ENCODE measurements at regions not wholly inside any gene's neighbourhood (a gene's known extent, or its start where the extent isn't known, plus 50 kb on each side); places are given as distances from the start of the nearest gene placed in this dataset.

DNA sequence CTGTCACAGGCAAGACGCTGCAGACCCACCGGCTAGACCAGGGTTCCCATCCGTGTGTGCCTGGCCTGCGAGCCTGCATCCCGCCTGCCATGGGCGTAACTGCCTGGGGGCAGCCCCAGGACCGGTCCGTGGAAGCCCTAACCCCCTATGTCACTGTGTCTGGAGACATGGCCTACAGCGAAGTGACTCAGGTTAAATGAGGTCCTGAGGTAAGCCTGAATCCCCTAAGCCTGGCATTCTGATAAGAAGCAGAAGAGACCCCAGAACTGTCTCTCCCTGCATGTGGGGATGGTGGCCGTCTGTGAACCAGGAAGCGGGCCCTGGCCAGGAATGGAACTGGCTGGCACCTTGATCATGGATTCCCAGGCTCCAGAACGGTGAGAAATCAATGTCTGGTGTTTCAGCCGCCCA is 570.1 kb downstream of the BRD1 start:
- no peaks in the 10 kb centered on the region for H3K36me3 ChIP-seq (ENCODE audit: low read depth, low read length)
- no peak overlapping the region for H3K27ac ChIP-seq (ENCODE audit: low read length)
- no peaks in the 10 kb centered on the region for H3K9me3 ChIP-seq (ENCODE audit: low read length)
- H4K20me1 ChIP-seq (ENCODE audit: low read length) = no peaks in the 10 kb centered on the region
- no peaks in the 10 kb centered on the region for H3F3A ChIP-seq (ENCODE audit: low read length, unreplicated experiment)
- H3K79me2 ChIP-seq (ENCODE audit: low read length) = no peaks in the 10 kb centered on the region
- no peak overlapping the region for H3K9ac ChIP-seq (ENCODE audit: low read length)
- no peaks in the 10 kb centered on the region for H3K9me2 ChIP-seq (replicated peaks; ENCODE audit: low read length)
- no peaks in the 10 kb centered on the region for H3K4me1 ChIP-seq (ENCODE audit: insufficient read depth, low read length)
- H2AFZ ChIP-seq (ENCODE audit: low read length) = no peak overlapping the region
- TF ChIP-seq, protein P1, sequence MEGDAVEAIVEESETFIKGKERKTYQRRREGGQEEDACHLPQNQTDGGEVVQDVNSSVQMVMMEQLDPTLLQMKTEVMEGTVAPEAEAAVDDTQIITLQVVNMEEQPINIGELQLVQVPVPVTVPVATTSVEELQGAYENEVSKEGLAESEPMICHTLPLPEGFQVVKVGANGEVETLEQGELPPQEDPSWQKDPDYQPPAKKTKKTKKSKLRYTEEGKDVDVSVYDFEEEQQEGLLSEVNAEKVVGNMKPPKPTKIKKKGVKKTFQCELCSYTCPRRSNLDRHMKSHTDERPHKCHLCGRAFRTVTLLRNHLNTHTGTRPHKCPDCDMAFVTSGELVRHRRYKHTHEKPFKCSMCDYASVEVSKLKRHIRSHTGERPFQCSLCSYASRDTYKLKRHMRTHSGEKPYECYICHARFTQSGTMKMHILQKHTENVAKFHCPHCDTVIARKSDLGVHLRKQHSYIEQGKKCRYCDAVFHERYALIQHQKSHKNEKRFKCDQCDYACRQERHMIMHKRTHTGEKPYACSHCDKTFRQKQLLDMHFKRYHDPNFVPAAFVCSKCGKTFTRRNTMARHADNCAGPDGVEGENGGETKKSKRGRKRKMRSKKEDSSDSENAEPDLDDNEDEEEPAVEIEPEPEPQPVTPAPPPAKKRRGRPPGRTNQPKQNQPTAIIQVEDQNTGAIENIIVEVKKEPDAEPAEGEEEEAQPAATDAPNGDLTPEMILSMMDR (conservative IDR thresholded peaks at IDR 0.05; ENCODE audit: low read depth, low read length) = no peak
- no peak for TF ChIP-seq EZH2phosphoT487 (IDR thresholded peaks at IDR 0.05; ENCODE audit: borderline replicate concordance, low read length)
- no TSS peak for BruUV-seq (replicated peaks)
- no peak overlapping the region for H3K4me3 ChIP-seq (ENCODE audit: low read length)
- DNase-seq = no peak
- H3K4me2 ChIP-seq (ENCODE audit: low read length) = no peak overlapping the region
- intact Hi-C loops (cut with micrococcal nuclease) = no loop called here
- CTCF ChIA-PET = no interaction called here
- POLR2A ChIA-PET (ENCODE audit: unreplicated experiment) = no interaction called here
- no peak for ATAC-seq
- no peaks in the 10 kb centered on the region for H3K27me3 ChIP-seq (ENCODE audit: low read length)

- ChIA-PET POLR2A (ENCODE audit: unreplicated experiment) (no interaction called here), CTCF (no interaction called here)
- Histone ChIP-seq H3K4me2 (ENCODE audit: low read length) (no peak overlapping the region), H3K27ac (ENCODE audit: low read length) (no peak overlapping the region), H3F3A (ENCODE audit: low read length, unreplicated experiment) (no peaks in the 10 kb centered on the region), H3K4me1 (ENCODE audit: insufficient read depth, low read length) (no peaks in the 10 kb centered on the region), H3K79me2 (ENCODE audit: low read length) (no peaks in the 10 kb centered on the region), H2AFZ (ENCODE audit: low read length) (no peak overlapping the region), H3K9me2 (replicated peaks; ENCODE audit: low read length) (no peaks in the 10 kb centered on the region), H3K9me3 (ENCODE audit: low read length) (no peaks in the 10 kb centered on the region), H3K36me3 (ENCODE audit: low read depth, low read length) (no peaks in the 10 kb centered on the region), H3K9ac (ENCODE audit: low read length) (no peak overlapping the region), H3K4me3 (ENCODE audit: low read length) (no peak overlapping the region), H3K27me3 (ENCODE audit: low read length) (no peaks in the 10 kb centered on the region), H4K20me1 (ENCODE audit: low read length) (no peaks in the 10 kb centered on the region)
- intact Hi-C loops (cut with micrococcal nuclease) = no loop called here
- BruUV-seq (replicated peaks) = no TSS peak
- ATAC-seq = no peak
- DNase-seq = no peak
- TF ChIP-seq, protein P1 (conservative IDR thresholded peaks at IDR 0.05; ENCODE audit: low read depth, low read length) = no peak
- TF ChIP-seq EZH2phosphoT487 (IDR thresholded peaks at IDR 0.05; ENCODE audit: borderline replicate concordance, low read length) (no peak), EZH2 (IDR thresholded peaks at IDR 0.05; ENCODE audit: low read length, unreplicated experiment) (no peak)
Measured at GRCh38 chr22:49255741-49256318, 571.8 kb downstream of the BRD1 start.

- ChIA-PET POLR2A (ENCODE audit: unreplicated experiment) (no interaction called here), CTCF (no interaction called here)
- ATAC-seq = no peak
- H2AFZ ChIP-seq (ENCODE audit: low read length) = no peak overlapping the region
- BruUV-seq (replicated peaks) = no TSS peak
- H3F3A ChIP-seq (ENCODE audit: low read length, unreplicated experiment) = no peaks in the 10 kb centered on the region
- H3K79me2 ChIP-seq (ENCODE audit: low read length) = no peaks in the 10 kb centered on the region
- no peak overlapping the region for H3K27ac ChIP-seq (ENCODE audit: low read length)
- no peak overlapping the region for H3K9ac ChIP-seq (ENCODE audit: low read length)
- intact Hi-C loops (cut with micrococcal nuclease) = no loop called here
- H3K9me2 ChIP-seq (replicated peaks; ENCODE audit: low read length) = no peaks in the 10 kb centered on the region
- no peaks in the 10 kb centered on the region for H3K27me3 ChIP-seq (ENCODE audit: low read length)
- no peaks in the 10 kb centered on the region for H4K20me1 ChIP-seq (ENCODE audit: low read length)
- H3K36me3 ChIP-seq (ENCODE audit: low read depth, low read length) = no peaks in the 10 kb centered on the region
- no peaks in the 10 kb centered on the region for H3K4me1 ChIP-seq (ENCODE audit: insufficient read depth, low read length)
- no peaks in the 10 kb centered on the region for H3K9me3 ChIP-seq (ENCODE audit: low read length)
- DNase-seq = no peak
- H3K4me2 ChIP-seq (ENCODE audit: low read length) = no peak overlapping the region
- TF ChIP-seq, protein P1 (conservative IDR thresholded peaks at IDR 0.05; ENCODE audit: low read depth, low read length) = no peak
- TF ChIP-seq EZH2phosphoT487 (IDR thresholded peaks at IDR 0.05; ENCODE audit: borderline replicate concordance, low read length) (no peak), EZH2 (IDR thresholded peaks at IDR 0.05; ENCODE audit: low read length, unreplicated experiment) (no peak)
- H3K4me3 ChIP-seq (ENCODE audit: low read length) = no peak overlapping the region
Measured at GRCh38 chr22:49255154-49255553, 572.5 kb downstream of the BRD1 start.

All from PC-3 (cell line).